Fibroblast of lung (primary cell): ENCODE measurements at regions not wholly inside any gene's neighbourhood (a gene's known extent, or its start where the extent isn't known, plus 50 kb on each side); places are given as distances from the start of the nearest gene placed in this dataset.

Experiments
- DNase-seq, 2 donors: peaks; one replicate each; pipeline versions ENCODE4 v3.0.0 to v3.0.0-alpha.2; 2010; ENCODE audit warnings: low read depth in 2 of 2
- H2AFZ ChIP-seq: 2 replicates; pipeline ENCODE4 v1.5.1; 2012; ENCODE audit warnings: low read length, control low read depth, inconsistent platforms
- H3K27ac ChIP-seq: 2 replicates; pipeline ENCODE4 v1.5.1; 2011; ENCODE audit warnings: low read length, control low read depth; ENCODE audit not compliant: insufficient read depth
- H3K27me3 ChIP-seq: 2 replicates; pipeline ENCODE4 v1.5.1; 2011; ENCODE audit warnings: mild to moderate bottlenecking, low read length; ENCODE audit not compliant: control insufficient read depth, insufficient read depth
- H3K36me3 ChIP-seq: 2 replicates; pipeline ENCODE4 v1.5.1; 2011; ENCODE audit warnings: low read length; ENCODE audit not compliant: control insufficient read depth, insufficient read depth
- H3K4me1 ChIP-seq: 2 replicates; pipeline ENCODE4 v1.5.1; 2011; ENCODE audit warnings: low read length; ENCODE audit not compliant: control insufficient read depth, insufficient read depth; ENCODE audit errors: extremely low read depth
- H3K4me2 ChIP-seq: 2 replicates; pipeline ENCODE4 v1.5.1; 2011; ENCODE audit warnings: low read length, control low read depth; ENCODE audit not compliant: insufficient read depth; ENCODE audit errors: extremely low read depth
- H3K4me3 ChIP-seq, 4 experiments: fragments of 200-600 bp in 1 of 4; sonication (generic) in 1 of 4; replicated peaks in 1 of 4; 2 replicates each; pipeline ENCODE4 v1.5.1; 2011 to 2016; ENCODE audit warnings: low read length in 4 of 4, low read depth in 3 of 4, mild to moderate bottlenecking in 3 of 4, control low read depth in 2 of 4, inconsistent platforms in 1 of 4, mixed read lengths in 1 of 4; ENCODE audit not compliant: insufficient read depth in 1 of 4; ENCODE audit errors: control extremely low read depth in 1 of 4
- H3K79me2 ChIP-seq: 2 replicates; pipeline ENCODE4 v1.5.1; 2012; ENCODE audit warnings: mild to moderate bottlenecking, low read length, inconsistent platforms; ENCODE audit not compliant: control insufficient read depth, insufficient read depth
- H3K9ac ChIP-seq: 2 replicates; pipeline ENCODE4 v1.5.1; 2011; ENCODE audit warnings: mild to moderate bottlenecking, low read length, control low read depth; ENCODE audit not compliant: insufficient read depth
- H3K9me3 ChIP-seq: 2 replicates; pipeline ENCODE4 v1.5.1; 2012; ENCODE audit warnings: low read depth, low read length; ENCODE audit not compliant: control insufficient read depth, insufficient read depth
- H4K20me1 ChIP-seq: 2 replicates; pipeline ENCODE4 v1.5.1; 2011; ENCODE audit warnings: low read length; ENCODE audit not compliant: control insufficient read depth, insufficient read depth; ENCODE audit errors: extremely low read depth
- CTCF ChIP-seq, 2 donors: IDR thresholded peaks in 1 of 2; conservative IDR thresholded peaks in 1 of 2; 1 replicate in 1 of 2; 2 replicates in 1 of 2; pipeline ENCODE4 v1.5.1; 2011 to 2012; ENCODE audit warnings: low read length in 2 of 2, control low read depth in 1 of 2, inconsistent platforms in 1 of 2, low read depth in 1 of 2, mild to moderate bottlenecking in 1 of 2
- EZH2 ChIP-seq: IDR thresholded peaks from 2 replicates; pipeline ENCODE4 v1.5.1; 2012; ENCODE audit warnings: low read length, control low read depth, mild to moderate bottlenecking; ENCODE audit errors: missing control alignments

- Histone ChIP-seq H4K20me1 (no peaks in the 10 kb centered on the region), H2AFZ (no peak overlapping the region), H3K9me3 (no peaks in the 10 kb centered on the region), H3K79me2 (no peaks in the 10 kb centered on the region), H3K4me2 (no peak overlapping the region), H3K4me3 (no peak overlapping the region), H3K36me3 (no peaks in the 10 kb centered on the region), H3K27me3 (no peaks in the 10 kb centered on the region), H3K9ac (no peak overlapping the region), H3K4me1 (no peaks in the 10 kb centered on the region), H3K27ac (no peak overlapping the region)
- DNase-seq = no peak
- TF ChIP-seq EZH2 (no peak), CTCF (conservative IDR thresholded peaks at IDR 0.05 in 1 of 2, IDR thresholded peaks at IDR 0.05 in 1 of 2; ENCODE audit: low read depth in 1 of 2, low read length in 2 of 2) (no peak)
These were observed 165.9 kb downstream of the NDFIP2 start for GRCh38 chr13:79646880-79647279.

DNA sequence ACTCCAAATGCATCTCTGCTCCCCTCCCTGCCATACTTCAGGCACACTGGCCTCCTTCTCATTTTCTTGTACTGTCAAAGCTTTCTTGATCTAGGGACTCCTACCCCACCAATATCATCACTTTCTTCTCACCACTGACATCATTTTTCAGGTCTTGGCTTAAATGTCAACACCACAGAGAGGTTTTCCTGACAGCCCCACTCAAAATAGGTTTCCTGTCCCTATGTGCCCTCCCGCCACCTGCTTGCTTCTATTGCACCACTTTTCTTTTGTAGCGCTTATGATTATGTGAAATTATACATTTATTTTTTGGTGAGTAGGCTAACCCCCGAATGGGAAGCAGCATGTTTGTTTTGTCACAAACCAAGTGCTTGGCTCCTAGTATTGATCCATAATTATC lies 164.6 kb downstream of the NDFIP2 start:
- Histone ChIP-seq H3K27ac (no peak overlapping the region), H3K4me2 (no peak overlapping the region), H3K36me3 (no peaks in the 10 kb centered on the region), H3K9me3 (no peaks in the 10 kb centered on the region), H3K9ac (no peak overlapping the region), H3K79me2 (no peaks in the 10 kb centered on the region), H3K4me3 (no peak overlapping the region), H3K27me3 (no peaks in the 10 kb centered on the region), H4K20me1 (no peaks in the 10 kb centered on the region), H2AFZ (no peak overlapping the region), H3K4me1 (no peaks in the 10 kb centered on the region)
- TF ChIP-seq EZH2 = no peak
- TF ChIP-seq CTCF (conservative IDR thresholded peaks at IDR 0.05 in 1 of 2, IDR thresholded peaks at IDR 0.05 in 1 of 2; ENCODE audit: low read depth in 1 of 2, low read length in 2 of 2) = no peak
- DNase-seq = no peak

DNA sequence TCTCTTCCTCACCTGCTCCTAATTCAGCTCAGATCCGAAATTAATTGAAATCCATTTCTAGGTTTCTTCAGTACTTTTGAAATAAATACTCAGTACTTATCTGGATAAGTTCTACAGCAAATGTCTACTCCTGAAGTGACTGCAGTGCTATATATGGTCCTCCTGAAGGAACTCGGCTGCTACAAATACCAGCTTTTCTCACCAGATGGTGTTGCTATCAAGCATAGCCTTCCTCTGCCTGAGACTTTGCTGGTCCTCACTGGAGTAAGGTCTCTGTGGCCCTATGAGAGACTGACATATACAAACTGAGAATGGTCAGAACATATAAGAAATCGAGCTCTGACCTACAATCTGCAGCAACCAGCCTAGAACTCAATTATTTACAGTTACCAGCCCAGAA lies 161.6 kb downstream of the NDFIP2 start:
- Histone ChIP-seq H4K20me1 (no peaks in the 10 kb centered on the region), H3K79me2 (no peaks in the 10 kb centered on the region), H3K36me3 (no peaks in the 10 kb centered on the region), H2AFZ (no peak overlapping the region), H3K4me3 (no peak overlapping the region), H3K9ac (no peak overlapping the region), H3K9me3 (no peaks in the 10 kb centered on the region), H3K4me2 (no peak overlapping the region), H3K27ac (no peak overlapping the region), H3K4me1 (no peaks in the 10 kb centered on the region), H3K27me3 (no peaks in the 10 kb centered on the region)
- TF ChIP-seq CTCF (conservative IDR thresholded peaks at IDR 0.05 in 1 of 2, IDR thresholded peaks at IDR 0.05 in 1 of 2; ENCODE audit: low read depth in 1 of 2, low read length in 2 of 2) (no peak), EZH2 (no peak)
- DNase-seq = no peak
